D721Med (cell line): ENCODE measurements at regions not wholly inside any gene's neighbourhood (a gene's known extent, or its start where the extent isn't known, plus 50 kb on each side); places are given as distances from the start of the nearest gene placed in this dataset.

Experiments used
- DNase-seq: peaks from one replicate; pipeline ENCODE4 v3.0.0; 2011; ENCODE audit warnings: low spot score; ENCODE audit not compliant: insufficient read length
- FAIRE-seq: peaks from 2 replicates; lab custom pipeline; 2011; peaks lifted over from hg19 to GRCh38; lab: Jason Lieb, UNC
- CTCF ChIP-seq: IDR thresholded peaks from 2 replicates; pipeline ENCODE4 v1.5.1; 2012; ENCODE audit warnings: mild to moderate bottlenecking, control low read depth; ENCODE audit not compliant: insufficient read depth; ENCODE audit errors: missing control alignments

- DNase-seq = no peak
- no peak for TF ChIP-seq CTCF
- no peak for FAIRE-seq
These were observed 97.1 kb downstream of the CPN2 start for GRCh38 chr3:194254040-194254439.

GRCh38 chr3:194255252-194256039 is 95.7 kb downstream of the CPN2 start:
- DNase-seq = no peak
- TF ChIP-seq CTCF = no peak
- FAIRE-seq = no peak

- FAIRE-seq (no peak), DNase-seq (no peak)
- TF ChIP-seq CTCF = no peak
These were observed 94.8 kb downstream of the CPN2 start for GRCh38 chr3:194256040-194256945.

- DNase-seq (no peak), FAIRE-seq (no peak)
- no peak for TF ChIP-seq CTCF
These were observed 93.9 kb downstream of the CPN2 start for GRCh38 chr3:194257151-194257621.

GRCh38 chr3:194257916-194258668 is 93.0 kb downstream of the CPN2 start:
- no peak for TF ChIP-seq CTCF
- FAIRE-seq = no peak
- no peak for DNase-seq

- TF ChIP-seq CTCF = no peak
- FAIRE-seq (no peak), DNase-seq (no peak)
These were observed 91.0 kb downstream of the CPN2 start for GRCh38 chr3:194259982-194260766.
